ENCODE measurements at regions not wholly inside any gene's neighbourhood (a gene's known extent, or its start where the extent isn't known, plus 50 kb on each side); places are given as distances from the start of the nearest gene placed in this dataset.

DNA sequence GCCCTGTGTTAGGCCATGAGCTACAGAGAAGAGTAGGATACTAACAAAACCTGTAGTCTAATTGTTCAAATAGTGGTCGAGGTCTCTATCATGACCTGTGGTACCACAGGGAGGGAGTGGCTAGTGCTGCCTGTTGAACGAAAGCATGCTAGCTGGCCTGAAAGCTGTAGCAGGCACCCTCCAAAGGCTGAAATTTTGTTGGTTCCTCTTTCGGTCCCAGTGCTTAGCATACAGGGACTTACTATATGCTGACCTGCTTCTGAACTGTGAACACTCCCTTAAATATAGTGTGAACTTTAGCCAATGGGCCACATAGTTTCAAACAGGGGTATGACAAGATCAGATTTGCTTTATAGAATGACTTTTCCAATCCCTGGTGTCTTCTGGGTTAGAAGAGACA is 113.4 kb downstream of the PJA1 start:
- TF ChIP-seq, protein P1, sequence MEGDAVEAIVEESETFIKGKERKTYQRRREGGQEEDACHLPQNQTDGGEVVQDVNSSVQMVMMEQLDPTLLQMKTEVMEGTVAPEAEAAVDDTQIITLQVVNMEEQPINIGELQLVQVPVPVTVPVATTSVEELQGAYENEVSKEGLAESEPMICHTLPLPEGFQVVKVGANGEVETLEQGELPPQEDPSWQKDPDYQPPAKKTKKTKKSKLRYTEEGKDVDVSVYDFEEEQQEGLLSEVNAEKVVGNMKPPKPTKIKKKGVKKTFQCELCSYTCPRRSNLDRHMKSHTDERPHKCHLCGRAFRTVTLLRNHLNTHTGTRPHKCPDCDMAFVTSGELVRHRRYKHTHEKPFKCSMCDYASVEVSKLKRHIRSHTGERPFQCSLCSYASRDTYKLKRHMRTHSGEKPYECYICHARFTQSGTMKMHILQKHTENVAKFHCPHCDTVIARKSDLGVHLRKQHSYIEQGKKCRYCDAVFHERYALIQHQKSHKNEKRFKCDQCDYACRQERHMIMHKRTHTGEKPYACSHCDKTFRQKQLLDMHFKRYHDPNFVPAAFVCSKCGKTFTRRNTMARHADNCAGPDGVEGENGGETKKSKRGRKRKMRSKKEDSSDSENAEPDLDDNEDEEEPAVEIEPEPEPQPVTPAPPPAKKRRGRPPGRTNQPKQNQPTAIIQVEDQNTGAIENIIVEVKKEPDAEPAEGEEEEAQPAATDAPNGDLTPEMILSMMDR (IDR thresholded peaks at IDR 0.05; ENCODE audit: insufficient read depth, low read depth, low read length) = no peak
- no peak for DNase-seq (ENCODE audit: low read depth)
- ChIA-PET POLR2A (no interaction called here), CTCF (interaction anchor here (1.0 kb wide), 1 partner anchor 9 kb away, joined by 3 read pairs; no protein-coding TSS in a partner anchor)
- H3K4me3 ChIP-seq (ENCODE audit: low read depth, low read length) = no peak overlapping the region
- H3K27me3 ChIP-seq (ENCODE audit: control insufficient read depth, insufficient read depth, low read length) = peaks cover 3% of the 10 kb centered on the region
- H3K36me3 ChIP-seq (ENCODE audit: control insufficient read depth, insufficient read depth, low read length) = no peaks in the 10 kb centered on the region

DNA sequence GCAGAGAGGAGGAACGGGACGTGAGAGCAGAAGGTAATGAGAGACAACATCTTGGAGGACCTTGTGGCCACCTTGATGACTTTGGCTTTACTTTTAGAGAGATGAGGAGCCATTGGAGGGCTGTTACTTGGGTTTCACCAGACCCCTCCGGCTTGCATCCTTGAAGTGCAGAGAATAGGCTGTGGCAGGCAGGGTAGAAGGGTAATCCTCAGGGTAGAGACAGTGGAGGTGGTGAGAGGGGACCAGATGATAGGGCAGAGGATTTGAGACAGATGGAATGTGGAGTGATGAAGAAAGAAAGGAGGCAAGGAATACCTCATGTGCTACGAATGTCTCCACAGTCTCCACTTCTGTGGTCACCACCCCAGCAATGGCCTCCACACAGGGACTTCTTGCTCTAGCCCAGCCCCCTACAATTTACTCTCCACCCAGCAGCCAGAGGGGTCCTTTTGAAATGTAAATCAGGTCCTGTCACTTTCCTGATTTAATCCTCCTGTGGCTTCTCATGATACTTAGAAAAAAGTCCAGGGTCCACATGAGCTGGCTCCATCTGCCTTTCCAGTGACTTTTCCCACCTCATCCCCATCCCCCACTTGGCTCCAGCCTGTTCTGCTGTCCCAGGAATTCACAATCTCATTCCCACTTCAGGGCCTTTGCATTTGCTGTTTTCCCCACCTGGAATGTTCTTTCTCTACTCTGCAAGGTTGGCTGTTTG is 115.0 kb downstream of the PJA1 start:
- POLR2A ChIA-PET = no interaction called here
- no peaks in the 10 kb centered on the region for H3K36me3 ChIP-seq (ENCODE audit: control insufficient read depth, insufficient read depth, low read length)

DNA sequence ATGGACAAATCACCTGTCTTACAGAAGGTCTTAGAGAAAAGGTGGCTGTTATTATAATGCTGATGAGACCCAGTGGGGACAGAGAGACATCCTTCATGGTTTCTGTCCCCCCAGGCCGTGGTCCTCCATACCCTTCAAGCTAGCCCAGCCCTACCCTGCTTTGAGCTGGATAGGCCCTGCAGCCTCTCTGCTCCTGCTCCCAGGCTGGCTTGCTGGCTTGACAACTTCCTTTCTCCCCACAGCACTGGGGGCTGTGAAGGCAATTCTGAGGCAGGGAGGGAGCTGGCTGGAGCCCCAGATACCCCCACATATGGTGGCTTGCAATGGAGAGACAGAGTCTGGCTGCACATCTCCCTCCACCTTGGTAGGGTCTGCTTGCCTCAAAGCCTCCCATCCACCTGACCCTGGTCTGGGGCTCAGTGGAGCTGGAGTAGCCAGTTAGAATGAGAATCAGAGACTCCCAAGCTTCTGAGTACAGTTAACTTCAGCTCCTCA is 118.2 kb downstream of the PJA1 start:
- no peak for DNase-seq (ENCODE audit: low read depth)
- Histone ChIP-seq H3K4me3 (ENCODE audit: low read depth, low read length) (no peak overlapping the region), H3K27me3 (ENCODE audit: control insufficient read depth, insufficient read depth, low read length) (peaks cover 3% of the 10 kb centered on the region), H3K36me3 (ENCODE audit: control insufficient read depth, insufficient read depth, low read length) (no peaks in the 10 kb centered on the region)
- ChIA-PET POLR2A (no interaction called here), CTCF (no interaction called here)
- TF ChIP-seq, protein P1 (IDR thresholded peaks at IDR 0.05; ENCODE audit: insufficient read depth, low read depth, low read length) = no peak

More for the DNA sequence above, 115.0 kb downstream of the PJA1 start:
- TF ChIP-seq, protein P1 (IDR thresholded peaks at IDR 0.05; ENCODE audit: insufficient read depth, low read depth, low read length) = no peak
- CTCF ChIA-PET = no interaction called here
- DNase-seq (ENCODE audit: low read depth) = no peak
- peaks cover 3% of the 10 kb centered on the region for H3K27me3 ChIP-seq (ENCODE audit: control insufficient read depth, insufficient read depth, low read length)
- no peak overlapping the region for H3K4me3 ChIP-seq (ENCODE audit: low read depth, low read length)

DNA sequence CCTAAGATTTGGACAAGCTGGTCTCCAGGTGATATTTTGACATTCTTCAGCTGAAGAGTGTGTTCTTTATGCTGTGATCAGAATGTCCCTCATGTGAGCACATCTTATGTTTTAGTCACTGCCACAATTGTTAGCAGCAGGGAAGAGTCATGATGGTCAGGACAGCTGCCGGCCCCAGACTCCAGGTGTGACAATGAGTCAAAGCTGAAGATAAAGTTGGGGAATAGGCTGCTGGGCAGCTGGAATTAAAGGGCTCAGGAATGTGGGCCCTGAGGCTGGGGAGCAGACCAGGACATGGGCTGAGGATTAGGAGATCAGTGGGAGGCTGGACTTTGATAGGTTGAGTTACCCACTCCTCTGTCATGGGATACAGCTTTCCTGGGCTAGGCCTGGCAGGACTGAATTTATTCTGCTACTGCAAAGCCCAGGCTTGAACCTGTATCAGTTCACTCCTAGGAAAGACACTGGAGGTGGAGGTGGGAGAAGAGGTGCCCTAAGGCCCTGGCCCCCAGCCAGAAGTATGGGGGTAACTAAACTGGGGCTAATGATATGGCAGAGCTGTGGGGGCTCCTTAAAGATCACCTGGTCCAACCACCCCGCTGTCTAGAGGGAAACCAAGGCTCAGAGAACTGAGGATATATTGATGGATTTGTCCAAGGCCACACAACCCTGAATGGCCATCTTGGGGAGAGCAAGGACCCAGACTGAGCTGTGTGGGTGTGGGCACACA is 119.5 kb downstream of the PJA1 start:
- no peak for DNase-seq (ENCODE audit: low read depth)
- Histone ChIP-seq H3K36me3 (ENCODE audit: control insufficient read depth, insufficient read depth, low read length) (no peaks in the 10 kb centered on the region), H3K27me3 (ENCODE audit: control insufficient read depth, insufficient read depth, low read length) (peaks cover 3% of the 10 kb centered on the region), H3K4me3 (ENCODE audit: low read depth, low read length) (no peak overlapping the region)
- POLR2A ChIA-PET = interaction anchor here (0.5 kb wide), 1 partner anchor 243 kb away, joined by 4 read pairs; no protein-coding TSS in a partner anchor
- TF ChIP-seq, protein P1 (IDR thresholded peaks at IDR 0.05; ENCODE audit: insufficient read depth, low read depth, low read length) = no peak
- CTCF ChIA-PET = no interaction called here

DNA sequence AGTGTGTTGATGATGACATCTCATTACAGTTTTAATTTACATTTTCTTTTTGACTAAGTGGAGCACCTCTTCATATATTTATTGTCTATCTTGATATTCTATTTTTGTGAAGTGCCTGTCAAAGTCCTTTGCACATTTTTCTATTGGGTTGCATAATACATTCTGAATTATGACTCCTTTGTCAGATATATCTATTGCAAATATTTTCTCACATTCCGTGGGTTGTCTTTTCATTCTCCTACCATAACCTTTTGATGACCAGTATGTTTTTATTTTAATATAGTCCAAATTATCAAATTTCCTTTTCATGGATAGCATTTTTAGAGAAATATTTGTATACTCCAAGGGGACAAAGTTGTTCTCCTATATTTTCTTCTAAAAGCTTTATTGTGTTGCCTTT is 126.4 kb downstream of the PJA1 start:
- Histone ChIP-seq H3K36me3 (ENCODE audit: control insufficient read depth, insufficient read depth, low read length) (no peaks in the 10 kb centered on the region), H3K4me3 (ENCODE audit: low read depth, low read length) (no peak overlapping the region), H3K27me3 (ENCODE audit: control insufficient read depth, insufficient read depth, low read length) (no peaks in the 10 kb centered on the region)
- CTCF ChIA-PET = no interaction called here
- DNase-seq (ENCODE audit: low read depth) = no peak
- POLR2A ChIA-PET = no interaction called here
- TF ChIP-seq, protein P1 (IDR thresholded peaks at IDR 0.05; ENCODE audit: insufficient read depth, low read depth, low read length) = no peak

Data from BJ (cell line).